ENCODE measurements at regions not wholly inside any gene's neighbourhood (a gene's known extent, or its start where the extent isn't known, plus 50 kb on each side); places are given as distances from the start of the nearest gene placed in this dataset.
"Not testable (repeated sequence)": the region's sequence is repeated elsewhere in the genome, so short reads cannot be mapped to it uniquely, and the experiment has no call there.

GRCh38 chr6:130629640-130630039 is 197.6 kb upstream of the SMLR1 start:
- DNase-seq (ENCODE audit: low spot score) (no peak), ATAC-seq (ENCODE audit: low FRiP score) (no peak)
- TF ChIP-seq CTCF (IDR thresholded peaks at IDR 0.05), result no peak

GRCh38 chr6:130632277-130632676 is 194.9 kb upstream of the SMLR1 start:
- no peak for TF ChIP-seq CTCF (IDR thresholded peaks at IDR 0.05)
- DNase-seq (ENCODE audit: low spot score), result no peak
- ATAC-seq (ENCODE audit: low FRiP score), result no peak

- no peak for ATAC-seq (ENCODE audit: low FRiP score)
- DNase-seq (ENCODE audit: low spot score), result no peak
- no peak for TF ChIP-seq CTCF (IDR thresholded peaks at IDR 0.05)
Measured at GRCh38 chr6:130632897-130633296, 194.3 kb upstream of the SMLR1 start.

- no peak for ATAC-seq (ENCODE audit: low FRiP score)
- DNase-seq (ENCODE audit: low spot score), result no peak
- TF ChIP-seq CTCF (IDR thresholded peaks at IDR 0.05), result no peak
Measured at GRCh38 chr6:130643361-130643760, 183.8 kb upstream of the SMLR1 start.

GRCh38 chr6:130644175-130644574 is 183.0 kb upstream of the SMLR1 start:
- DNase-seq (ENCODE audit: low spot score) (no peak), ATAC-seq (ENCODE audit: low FRiP score) (no peak)
- no peak for TF ChIP-seq CTCF (IDR thresholded peaks at IDR 0.05)

- not testable (repeated sequence) for ATAC-seq (ENCODE audit: low FRiP score); DNase-seq (ENCODE audit: low spot score)
Measured at GRCh38 chr6:130644769-130645168, 182.4 kb upstream of the SMLR1 start.

- no peak for ATAC-seq (ENCODE audit: low FRiP score)
Measured at GRCh38 chr6:130647246-130647645, 180.0 kb upstream of the SMLR1 start.

More at GRCh38 chr6:130647246-130647645, 180.0 kb upstream of the SMLR1 start:
- no peak for DNase-seq (ENCODE audit: low spot score)
- TF ChIP-seq CTCF (IDR thresholded peaks at IDR 0.05), result no peak

Data from omental fat pad (tissue), 3 donors.